K562 (cell line): ENCODE measurements at regions not wholly inside any gene's neighbourhood (a gene's known extent, or its start where the extent isn't known, plus 50 kb on each side); places are given as distances from the start of the nearest gene placed in this dataset.

ENCODE experiments used
- ATAC-seq: fragments of 200-7000 bp; cut with Tn5 transposase; 3 replicates; pipeline ENCODE4 v1.9.1; 2020; ENCODE audit warnings: moderate library complexity
- BruUV-seq: library from RNA; stranded (reverse); fragments of 400-500 nt; replicated peaks from 2 replicates; lab custom pipeline; 2021; lab: Mats Ljungman, UMichigan
- CTCF ChIA-PET: fragments of 300-600 bp; formaldehyde crosslinking; extraction: SDS; loops from one replicate; lab custom pipeline; 2021; ENCODE audit warnings: low intra/inter-chr PET ratio; lab: Yijun Ruan, JAX
- POLR2A ChIA-PET: fragments of 300-600, 350-650 bp; sonication (Branson Sonifier 250); formaldehyde crosslinking; extraction: SDS; loops from one replicate; lab custom pipeline; 2021; ENCODE audit warnings: antibody characterized with exemption, inconsistent platforms; lab: Yijun Ruan, JAX
- DNase-seq, 4 experiments: peaks; one replicate each; pipeline versions ENCODE4 v3.0.0 to v3.0.0-alpha.2; 2011 to 2018; ENCODE audit warnings: low spot score in 3 of 4, mixed read lengths in 3 of 4; ENCODE audit errors: extremely low read depth in 1 of 4
- FAIRE-seq: peaks from 2 replicates; lab custom pipeline; 2011; peaks lifted over from hg19 to GRCh38; lab: Jason Lieb, UNC
- H2AFZ ChIP-seq: 2 replicates; pipeline ENCODE4 v1.6.0; 2011; ENCODE audit warnings: low read depth, low read length, control low read depth, inconsistent platforms
- H3K27ac ChIP-seq: fragments of 200-600 bp; 3 replicates; pipeline ENCODE4 v1.8.0; 2011; ENCODE audit warnings: low read depth, mild to moderate bottlenecking, control low read depth, inconsistent platforms, low read length, moderate library complexity, mixed read lengths; ENCODE audit errors: extremely low read depth
- H3K27me3 ChIP-seq, 2 experiments: fragments of 300-600 bp in 1 of 2; 2 replicates in 1 of 2; 3 replicates in 1 of 2; pipeline versions ENCODE4 v1.6.0 to v1.8.0; 2011; ENCODE audit warnings: inconsistent platforms in 2 of 2, low read length in 2 of 2, mild to moderate bottlenecking in 1 of 2, mixed read lengths in 1 of 2, moderate library complexity in 1 of 2; ENCODE audit not compliant: control insufficient read depth in 2 of 2, insufficient read depth in 2 of 2
- H3K36me3 ChIP-seq: fragments of 300-600 bp; 3 replicates; pipeline ENCODE4 v1.8.0; 2011; ENCODE audit warnings: mild to moderate bottlenecking, low read length, inconsistent platforms; ENCODE audit not compliant: control insufficient read depth, insufficient read depth
- H3K4me1 ChIP-seq, 2 experiments: fragments of 200-600 bp in 1 of 2; replicated peaks in 1 of 2; 2 replicates in 1 of 2; 3 replicates in 1 of 2; pipeline versions ENCODE4 v1.5.1 to v1.8.0; 2011; ENCODE audit warnings: inconsistent platforms in 2 of 2, low read length in 2 of 2, mild to moderate bottlenecking in 1 of 2, mixed read lengths in 1 of 2, moderate library complexity in 1 of 2; ENCODE audit not compliant: control insufficient read depth in 2 of 2, insufficient read depth in 2 of 2
- H3K4me2 ChIP-seq: 2 replicates; pipeline ENCODE4 v1.6.1; 2011; ENCODE audit warnings: low read length, control low read depth, inconsistent platforms, mixed read lengths; ENCODE audit not compliant: insufficient read depth
- H3K4me3 ChIP-seq: fragments of 200-600 bp; sonication (generic), shearing (Covaris generic); 2 replicates; pipeline ENCODE4 v1.5.1; 2016; ENCODE audit warnings: control low read depth, inconsistent platforms
- H3K79me2 ChIP-seq: fragments of 200-600 bp; 3 replicates; pipeline ENCODE4 v1.8.0; 2011; ENCODE audit warnings: low read length, inconsistent platforms; ENCODE audit not compliant: control insufficient read depth, insufficient read depth
- H3K9ac ChIP-seq, 2 experiments: 2 replicates each; pipeline versions ENCODE4 v1.6.0 to v1.6.1; 2011; ENCODE audit warnings: low read depth in 2 of 2, low read length in 2 of 2, control low read depth in 1 of 2, inconsistent platforms in 1 of 2, mild to moderate bottlenecking in 1 of 2, mixed read lengths in 1 of 2; ENCODE audit not compliant: insufficient read depth in 1 of 2
- H3K9me1 ChIP-seq: one replicate; pipeline ENCODE4 v1.6.0; 2011; ENCODE audit warnings: inconsistent platforms, mild to moderate bottlenecking, low read length, moderate library complexity; ENCODE audit not compliant: control insufficient read depth, insufficient read depth
- H3K9me3 ChIP-seq: replicated peaks from 2 replicates; pipeline ENCODE4 v1.5.1; 2011; ENCODE audit warnings: low read depth, low read length, inconsistent platforms; ENCODE audit not compliant: control insufficient read depth, insufficient read depth
- H4K20me1 ChIP-seq: replicated peaks from 2 replicates; pipeline ENCODE4 v1.6.1; 2011; ENCODE audit warnings: low read length, inconsistent platforms, mixed read lengths; ENCODE audit not compliant: control insufficient read depth, insufficient read depth
- KAT7 ChIP-seq: sonication (generic); formaldehyde crosslinking; IDR thresholded peaks from 2 replicates; pipeline ENCODE4 v1.8.0; 2022; ENCODE audit warnings: missing genetic modification reagents, mild to moderate bottlenecking, borderline replicate concordance
- NELFE ChIP-seq: IDR thresholded peaks from 2 replicates; pipeline ENCODE4 v1.6.1; 2011; ENCODE audit warnings: mild to moderate bottlenecking; ENCODE audit not compliant: insufficient read depth, insufficient read length
- PTRF ChIP-seq: fragments of 450-650 bp; IDR thresholded peaks from 2 replicates; pipeline ENCODE4 v1.6.1; 2016; ENCODE audit warnings: mild to moderate bottlenecking, missing genetic modification characterization, missing compliant biosample characterization
- TBL1XR1 ChIP-seq, 2 experiments: IDR thresholded peaks; 2 replicates each; pipeline ENCODE4 v1.6.1; 2012; ENCODE audit warnings: improper control_type of control experiment in 2 of 2, low read length in 2 of 2, mild to moderate bottlenecking in 1 of 2
- TFAP4 ChIP-seq: sonication (generic); formaldehyde crosslinking; IDR thresholded peaks from 2 replicates; pipeline ENCODE4 v1.8.0; 2022; ENCODE audit warnings: missing genetic modification reagents, mild to moderate bottlenecking, moderate library complexity, borderline replicate concordance
- TOE1 ChIP-seq, 2 experiments: fragments of 450-650 bp in 1 of 2; sonication (generic) in 1 of 2; formaldehyde crosslinking in 1 of 2; IDR thresholded peaks; 2 replicates each; pipeline versions ENCODE4 v1.7.1 to v1.8.0; 2016 to 2022; ENCODE audit warnings: borderline replicate concordance in 2 of 2, mild to moderate bottlenecking in 2 of 2, antibody characterized with exemption in 1 of 2, inconsistent platforms in 1 of 2, low read depth in 1 of 2, missing genetic modification reagents in 1 of 2, moderate library complexity in 1 of 2
- ZNF212 ChIP-seq: fragments of 450-650 bp; formaldehyde crosslinking; IDR thresholded peaks from 2 replicates; pipeline ENCODE4 v1.4.0; 2020; ENCODE audit warnings: mild to moderate bottlenecking
- ZNF507 ChIP-seq: conservative IDR thresholded peaks from 2 replicates; pipeline ENCODE4 v1.6.1; 2017; ENCODE audit warnings: missing genetic modification characterization, missing compliant biosample characterization
- in situ Hi-C: fragments of 300-500 bp; cut with MboI; formaldehyde crosslinking; loops from 4 replicates; pipeline ENCODE4 v1.15.0; 2018; ENCODE audit warnings: inconsistent platforms, mixed read lengths
- intact Hi-C: fragments of 100-400 bp; cut with micrococcal nuclease; formaldehyde crosslinking; loops from 2 replicates; pipeline ENCODE4 v1.14.2; 2022

GRCh38 chr10:109668703-109669102, 254.6 kb downstream of the XPNPEP1 start:
- no peak for FAIRE-seq
- Histone ChIP-seq H3K9ac (no peak overlapping the region), H4K20me1 (no peaks in the 10 kb centered on the region), H3K4me3 (no peak overlapping the region), H3K36me3 (no peaks in the 10 kb centered on the region), H3K79me2 (no peaks in the 10 kb centered on the region), H2AFZ (no peak overlapping the region), H3K9me3 (no peaks in the 10 kb centered on the region), H3K4me1 (no peaks in the 10 kb centered on the region), H3K9me1 (no peaks in the 10 kb centered on the region), H3K27me3 (no peaks in the 10 kb centered on the region), H3K27ac (no peak overlapping the region), H3K4me2 (no peak overlapping the region)
- no TSS peak for BruUV-seq
- no peak for DNase-seq
- intact Hi-C loops (no loop called here), in situ Hi-C loops (no loop called here)
- no peak for ATAC-seq
- POLR2A ChIA-PET: no interaction called here
- no peak for TF ChIP-seq TBL1XR1 (IDR thresholded peaks at IDR 0.05; ENCODE audit: low read length in 2 of 2)
- no peak for TF ChIP-seq ZNF212 (CRISPR knock-in tag)
- no peak for TF ChIP-seq TOE1 (IDR thresholded peaks at IDR 0.05; ENCODE audit: borderline replicate concordance)
- TF ChIP-seq TOE1 (CRISPR knock-in tag; IDR thresholded peaks at IDR 0.05; ENCODE audit: borderline replicate concordance, low read depth): no peak
- no peak for TF ChIP-seq TFAP4
- no peak for TF ChIP-seq KAT7 (CRISPR knock-in tag)
- no peak for TF ChIP-seq PTRF
- no peak for TF ChIP-seq ZNF507 (tag)
- no peak for TF ChIP-seq NELFE
- CTCF ChIA-PET: no interaction called here
